DND-41 (cell line): ENCODE measurements at regions not wholly inside any gene's neighbourhood (a gene's known extent, or its start where the extent isn't known, plus 50 kb on each side); places are given as distances from the start of the nearest gene placed in this dataset.

Experiments
- ATAC-seq: fragments of 200-7000 bp; cut with Tn5 transposase; 3 replicates; pipeline ENCODE4 v1.9.1; 2021; ENCODE audit warnings: low read depth; ENCODE audit not compliant: insufficient read depth
- DNase-seq: peaks from one replicate; pipeline ENCODE4 v3.0.0-alpha.2; 2020
- H2AFZ ChIP-seq: 2 replicates; pipeline ENCODE4 v1.6.0; 2012; ENCODE audit warnings: low read depth, low read length
- H3K27ac ChIP-seq: 2 replicates; pipeline ENCODE4 v1.5.1; 2012; ENCODE audit warnings: low read length, inconsistent platforms
- H3K27me3 ChIP-seq: fragments of 200-600 bp; sonication (generic); 2 replicates; pipeline ENCODE4 v1.6.0; 2012; ENCODE audit warnings: low read length, mild to moderate bottlenecking, inconsistent platforms; ENCODE audit not compliant: insufficient read depth, poor library complexity
- H3K36me3 ChIP-seq: 2 replicates; pipeline ENCODE4 v1.5.1; 2012; ENCODE audit warnings: low read length, inconsistent platforms; ENCODE audit not compliant: insufficient read depth
- H3K4me1 ChIP-seq: 2 replicates; pipeline ENCODE4 v1.5.1; 2012; ENCODE audit warnings: mild to moderate bottlenecking, low read length; ENCODE audit not compliant: insufficient read depth
- H3K4me2 ChIP-seq: 2 replicates; pipeline ENCODE4 v1.6.0; 2012; ENCODE audit warnings: mild to moderate bottlenecking, moderate library complexity, low read length, inconsistent platforms; ENCODE audit not compliant: insufficient read depth
- H3K4me3 ChIP-seq, 2 experiments: fragments of 200-600 bp in 1 of 2; shearing (Covaris generic) in 1 of 2; 2 replicates each; pipeline ENCODE4 v1.5.1; 2012 to 2016; ENCODE audit warnings: inconsistent platforms in 2 of 2, low read length in 2 of 2, mild to moderate bottlenecking in 2 of 2, low read depth in 1 of 2, moderate library complexity in 1 of 2
- H3K79me2 ChIP-seq: 2 replicates; pipeline ENCODE4 v1.6.0; 2012; ENCODE audit warnings: low read length, inconsistent platforms; ENCODE audit not compliant: insufficient read depth
- H3K9ac ChIP-seq: 2 replicates; pipeline ENCODE4 v1.6.0; 2012; ENCODE audit warnings: low read depth, mild to moderate bottlenecking, inconsistent platforms, low read length, moderate library complexity
- H3K9me3 ChIP-seq: 2 replicates; pipeline ENCODE4 v1.5.1; 2012; ENCODE audit warnings: low read length, moderate library complexity, mild to moderate bottlenecking, inconsistent platforms; ENCODE audit not compliant: insufficient read depth, severe bottlenecking
- H4K20me1 ChIP-seq: 2 replicates; pipeline ENCODE4 v1.6.0; 2012; ENCODE audit warnings: low read length; ENCODE audit not compliant: insufficient read depth
- EZH2 ChIP-seq: IDR thresholded peaks from 3 replicates; pipeline ENCODE4 v1.6.1; 2012; ENCODE audit warnings: borderline replicate concordance, low read depth, mild to moderate bottlenecking, moderate library complexity, low read length, inconsistent platforms; ENCODE audit not compliant: severe bottlenecking
- TF ChIP-seq, protein P1 (sequence below): IDR thresholded peaks from 2 replicates; pipeline ENCODE4 v1.5.1; 2012; ENCODE audit warnings: borderline replicate concordance, low read length, moderate library complexity, mild to moderate bottlenecking; ENCODE audit not compliant: poor library complexity, severe bottlenecking; ENCODE audit errors: extremely low read depth

DNA sequence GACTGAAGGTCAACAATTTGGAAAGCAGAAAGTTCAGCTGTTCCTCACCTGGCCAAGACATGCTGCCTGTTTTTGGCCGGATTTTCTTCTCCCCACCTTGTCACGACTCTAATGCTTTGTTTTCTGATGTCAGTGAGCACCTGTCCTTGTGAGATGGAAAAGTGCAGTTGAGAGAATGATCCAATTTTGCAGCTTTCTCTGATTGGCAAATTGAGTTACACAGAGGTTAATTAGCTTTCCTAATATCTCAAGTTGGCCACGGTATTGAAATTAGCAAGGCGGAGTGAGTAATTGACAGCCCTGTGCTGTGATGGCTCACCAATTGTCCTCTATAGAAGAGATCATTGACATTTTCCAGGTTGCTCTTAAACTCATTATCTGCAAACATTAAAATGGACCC, 126.8 kb upstream of the VCX3A start:
- no peak for DNase-seq

DNA sequence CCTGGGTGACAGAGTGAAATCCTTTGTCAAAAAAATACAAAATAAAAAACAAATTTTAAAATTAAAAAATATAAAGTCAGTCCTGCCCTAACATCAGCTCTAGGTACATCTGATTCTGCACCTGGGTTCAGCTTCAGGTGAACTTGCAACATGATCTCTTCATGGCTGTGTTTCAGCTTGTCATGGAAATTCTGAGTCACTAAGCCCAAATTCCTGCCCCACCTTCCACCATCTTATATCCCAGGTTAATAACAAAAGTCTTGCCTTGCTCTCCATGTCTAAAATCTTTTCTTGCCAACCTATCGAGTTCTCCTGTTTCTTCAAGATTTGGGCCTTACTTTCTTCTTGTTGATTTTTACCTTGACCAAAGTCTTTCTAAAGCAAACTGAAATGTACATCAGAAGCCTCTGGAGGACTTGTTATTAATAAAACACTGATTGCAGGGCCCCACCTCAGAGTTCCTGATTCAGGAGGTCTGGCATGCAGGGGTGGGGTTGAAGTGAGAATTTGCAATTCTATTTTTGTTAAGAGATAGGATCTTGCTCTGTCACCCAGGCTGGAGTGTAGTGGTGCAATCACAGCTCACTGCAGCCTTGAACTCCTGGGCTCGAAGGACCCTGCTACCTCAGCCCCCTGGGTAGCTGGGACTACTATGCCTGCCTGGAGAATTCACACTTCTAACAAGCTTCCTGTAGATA, 125.8 kb upstream of the VCX3A start:
- Histone ChIP-seq H4K20me1 (no peaks in the 10 kb centered on the region), H2AFZ (no peak overlapping the region), H3K9ac (no peak overlapping the region), H3K36me3 (no peaks in the 10 kb centered on the region), H3K4me3 (no peak overlapping the region), H3K4me1 (no peaks in the 10 kb centered on the region), H3K9me3 (peaks cover 5% of the 10 kb centered on the region), H3K27me3 (no peaks in the 10 kb centered on the region), H3K79me2 (no peaks in the 10 kb centered on the region), H3K4me2 (no peak overlapping the region), H3K27ac (no peak overlapping the region)
- TF ChIP-seq, protein P1, sequence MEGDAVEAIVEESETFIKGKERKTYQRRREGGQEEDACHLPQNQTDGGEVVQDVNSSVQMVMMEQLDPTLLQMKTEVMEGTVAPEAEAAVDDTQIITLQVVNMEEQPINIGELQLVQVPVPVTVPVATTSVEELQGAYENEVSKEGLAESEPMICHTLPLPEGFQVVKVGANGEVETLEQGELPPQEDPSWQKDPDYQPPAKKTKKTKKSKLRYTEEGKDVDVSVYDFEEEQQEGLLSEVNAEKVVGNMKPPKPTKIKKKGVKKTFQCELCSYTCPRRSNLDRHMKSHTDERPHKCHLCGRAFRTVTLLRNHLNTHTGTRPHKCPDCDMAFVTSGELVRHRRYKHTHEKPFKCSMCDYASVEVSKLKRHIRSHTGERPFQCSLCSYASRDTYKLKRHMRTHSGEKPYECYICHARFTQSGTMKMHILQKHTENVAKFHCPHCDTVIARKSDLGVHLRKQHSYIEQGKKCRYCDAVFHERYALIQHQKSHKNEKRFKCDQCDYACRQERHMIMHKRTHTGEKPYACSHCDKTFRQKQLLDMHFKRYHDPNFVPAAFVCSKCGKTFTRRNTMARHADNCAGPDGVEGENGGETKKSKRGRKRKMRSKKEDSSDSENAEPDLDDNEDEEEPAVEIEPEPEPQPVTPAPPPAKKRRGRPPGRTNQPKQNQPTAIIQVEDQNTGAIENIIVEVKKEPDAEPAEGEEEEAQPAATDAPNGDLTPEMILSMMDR = no peak
- TF ChIP-seq EZH2 = no peak
- ATAC-seq = peak; percentile 57; the same call in 2 of the 3 replicates
- peak; percentile 6 for DNase-seq

More for the DNA sequence above, 126.8 kb upstream of the VCX3A start:
- no peaks in the 10 kb centered on the region for H3K36me3 ChIP-seq
- H3K9ac ChIP-seq = no peak overlapping the region
- no peak overlapping the region for H2AFZ ChIP-seq
- no peaks in the 10 kb centered on the region for H3K4me1 ChIP-seq
- H3K79me2 ChIP-seq = no peaks in the 10 kb centered on the region
- H3K27me3 ChIP-seq = no peaks in the 10 kb centered on the region
- TF ChIP-seq, protein P1 = no peak
- no peak for TF ChIP-seq EZH2
- H3K4me2 ChIP-seq = no peak overlapping the region
- no peak overlapping the region for H3K4me3 ChIP-seq
- no peak overlapping the region for H3K27ac ChIP-seq
- H3K9me3 ChIP-seq = peaks cover 5% of the 10 kb centered on the region
- no peaks in the 10 kb centered on the region for H4K20me1 ChIP-seq
- no peak for ATAC-seq

DNA sequence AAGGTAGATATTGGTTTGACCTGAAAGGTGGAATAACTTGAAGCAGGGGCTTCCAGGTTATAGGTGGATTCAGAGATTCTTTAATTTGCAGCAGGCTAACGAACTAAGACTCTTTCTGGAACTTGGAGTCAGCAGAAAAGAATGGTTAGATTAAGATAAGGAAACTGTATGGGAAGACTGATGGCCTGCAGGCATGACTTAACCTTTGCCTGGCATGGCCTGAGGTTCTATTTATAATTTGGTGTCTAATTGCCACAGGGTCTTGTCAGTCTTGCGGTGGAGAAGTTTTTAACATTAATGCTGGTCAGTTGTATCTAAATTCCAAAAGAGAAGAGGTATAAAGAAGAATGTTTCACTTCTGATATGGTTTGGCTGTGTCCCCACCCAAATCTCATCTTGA, 110.3 kb upstream of the VCX3A start:
- Histone ChIP-seq H3K4me1 (peaks cover 8% of the 10 kb centered on the region), H3K36me3 (no peaks in the 10 kb centered on the region), H3K9me3 (peaks cover 4% of the 10 kb centered on the region), H3K9ac (no peak overlapping the region), H3K27ac (no peak overlapping the region), H3K4me3 (no peak overlapping the region), H3K79me2 (no peaks in the 10 kb centered on the region), H4K20me1 (no peaks in the 10 kb centered on the region), H3K27me3 (no peaks in the 10 kb centered on the region), H2AFZ (no peak overlapping the region), H3K4me2 (no peak overlapping the region)
- no peak for ATAC-seq
- TF ChIP-seq, protein P1 = no peak
- TF ChIP-seq EZH2 = no peak
- no peak for DNase-seq

DNA sequence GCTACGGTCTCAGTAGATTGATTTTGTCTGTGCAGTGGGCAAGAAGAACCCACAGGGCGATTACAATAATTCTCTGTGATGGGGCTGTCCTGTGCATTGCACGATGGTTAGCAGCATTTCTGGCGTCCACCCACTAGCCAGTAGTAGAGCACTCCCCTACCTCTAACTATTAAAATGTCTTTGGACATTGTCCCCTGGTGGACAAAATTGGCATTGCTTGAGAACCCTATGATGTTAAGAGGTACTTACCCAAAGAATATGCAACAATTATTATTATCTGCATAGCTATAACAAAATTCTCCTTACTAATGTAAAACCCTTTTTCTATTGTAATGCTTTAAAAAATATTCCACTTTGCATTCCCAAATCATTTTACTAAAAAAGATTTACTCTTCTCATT, 109.5 kb upstream of the VCX3A start:
- H2AFZ ChIP-seq = no peak overlapping the region
- H3K4me2 ChIP-seq = no peak overlapping the region
- TF ChIP-seq EZH2 = no peak
- TF ChIP-seq, protein P1 = no peak
- H3K79me2 ChIP-seq = no peaks in the 10 kb centered on the region
- peaks cover 4% of the 10 kb centered on the region for H3K9me3 ChIP-seq
- DNase-seq = no peak
- ATAC-seq = no peak
- H3K36me3 ChIP-seq = no peaks in the 10 kb centered on the region
- peaks cover 8% of the 10 kb centered on the region for H3K4me1 ChIP-seq
- no peaks in the 10 kb centered on the region for H3K27me3 ChIP-seq
- H4K20me1 ChIP-seq = no peaks in the 10 kb centered on the region
- H3K4me3 ChIP-seq = no peak overlapping the region
- H3K9ac ChIP-seq = no peak overlapping the region
- H3K27ac ChIP-seq = no peak overlapping the region
